HepG2 (cell line): ENCODE measurements at regions not wholly inside any gene's neighbourhood (a gene's known extent, or its start where the extent isn't known, plus 50 kb on each side); places are given as distances from the start of the nearest gene placed in this dataset.
A peak's percentile ranks its signal among the peaks of the same experiment; 100 is the strongest.

Experiments used
- ELF3 ChIP-seq: IDR thresholded peaks from 2 replicates; pipeline ENCODE4 v1.6.1; 2016; ENCODE audit warnings: missing genetic modification reagents, missing compliant biosample characterization
- SP1 ChIP-seq, 2 experiments: fragments of 450-650 bp in 1 of 2; sonication (generic) in 1 of 2; formaldehyde crosslinking in 1 of 2; IDR thresholded peaks; 2 replicates each; pipeline versions ENCODE4 v1.4.0 to v1.6.1; 2016 to 2020; ENCODE audit warnings: missing genetic modification reagents in 1 of 2
- TRIM24 ChIP-seq: sonication (generic); formaldehyde crosslinking; IDR thresholded peaks from 2 replicates; pipeline ENCODE4 v1.8.0; 2022; ENCODE audit warnings: mild to moderate bottlenecking, missing genetic modification reagents
- ZBTB20 ChIP-seq: sonication (generic); formaldehyde crosslinking; IDR thresholded peaks from 2 replicates; pipeline ENCODE4 v1.8.1; 2023; ENCODE audit warnings: missing genetic modification reagents, low read depth, mild to moderate bottlenecking, borderline replicate concordance
- ZFP1 ChIP-seq: IDR thresholded peaks from 2 replicates; pipeline ENCODE4 v1.6.1; 2016
- ZKSCAN1 ChIP-seq: fragments of 150-350 bp; IDR thresholded peaks from 2 replicates; pipeline ENCODE4 v1.6.1; 2014; ENCODE audit warnings: low read length
- ZNF274 ChIP-seq: sonication (generic); formaldehyde crosslinking; IDR thresholded peaks from 2 replicates; pipeline ENCODE4 v1.5.1; 2020; ENCODE audit warnings: mild to moderate bottlenecking, missing genetic modification reagents
- ZNF451 ChIP-seq: sonication (generic); formaldehyde crosslinking; IDR thresholded peaks from 2 replicates; pipeline ENCODE4 v1.5.0; 2020; ENCODE audit warnings: mild to moderate bottlenecking, missing genetic modification reagents
- ZNF713 ChIP-seq: sonication (generic); formaldehyde crosslinking; IDR thresholded peaks from 2 replicates; pipeline ENCODE4 v1.4.0; 2020; ENCODE audit warnings: mild to moderate bottlenecking, missing genetic modification reagents
- ZNF720 ChIP-seq: sonication (generic); formaldehyde crosslinking; IDR thresholded peaks from 2 replicates; pipeline ENCODE4 v1.4.0; 2020; ENCODE audit warnings: missing genetic modification reagents
- ZNF766 ChIP-seq: sonication (generic); formaldehyde crosslinking; IDR thresholded peaks from 2 replicates; pipeline ENCODE4 v1.5.0; 2020; ENCODE audit warnings: missing genetic modification reagents, borderline replicate concordance
- TF ChIP-seq, protein P1 (sequence below): sonication (generic); formaldehyde crosslinking; IDR thresholded peaks from 2 replicates; pipeline ENCODE4 v1.8.0; 2022; ENCODE audit warnings: missing genetic modification reagents, mild to moderate bottlenecking, borderline replicate concordance
- TF ChIP-seq, protein P2 (sequence below): sonication (generic); formaldehyde crosslinking; IDR thresholded peaks from 2 replicates; pipeline ENCODE4 v1.4.0; 2020; ENCODE audit warnings: missing genetic modification reagents, borderline replicate concordance
- TF ChIP-seq, protein P3 (sequence below): sonication (generic); formaldehyde crosslinking; IDR thresholded peaks from 2 replicates; pipeline ENCODE4 v1.5.1; 2020; ENCODE audit warnings: mild to moderate bottlenecking, missing genetic modification reagents, moderate library complexity
- TF ChIP-seq, protein P4 (sequence below): sonication (generic); formaldehyde crosslinking; IDR thresholded peaks from 2 replicates; pipeline ENCODE4 v1.8.0; 2022; ENCODE audit warnings: mild to moderate bottlenecking, missing genetic modification reagents, borderline replicate concordance
- TF ChIP-seq, protein P5 (sequence below): sonication (generic); formaldehyde crosslinking; IDR thresholded peaks from 2 replicates; pipeline ENCODE4 v1.4.0; 2020; ENCODE audit warnings: mild to moderate bottlenecking, low read depth, missing genetic modification reagents
- TF ChIP-seq, protein P6 (sequence below): sonication (generic); formaldehyde crosslinking; IDR thresholded peaks from 2 replicates; pipeline ENCODE4 v1.5.1; 2020; ENCODE audit warnings: missing genetic modification reagents, mild to moderate bottlenecking, borderline replicate concordance

DNA sequence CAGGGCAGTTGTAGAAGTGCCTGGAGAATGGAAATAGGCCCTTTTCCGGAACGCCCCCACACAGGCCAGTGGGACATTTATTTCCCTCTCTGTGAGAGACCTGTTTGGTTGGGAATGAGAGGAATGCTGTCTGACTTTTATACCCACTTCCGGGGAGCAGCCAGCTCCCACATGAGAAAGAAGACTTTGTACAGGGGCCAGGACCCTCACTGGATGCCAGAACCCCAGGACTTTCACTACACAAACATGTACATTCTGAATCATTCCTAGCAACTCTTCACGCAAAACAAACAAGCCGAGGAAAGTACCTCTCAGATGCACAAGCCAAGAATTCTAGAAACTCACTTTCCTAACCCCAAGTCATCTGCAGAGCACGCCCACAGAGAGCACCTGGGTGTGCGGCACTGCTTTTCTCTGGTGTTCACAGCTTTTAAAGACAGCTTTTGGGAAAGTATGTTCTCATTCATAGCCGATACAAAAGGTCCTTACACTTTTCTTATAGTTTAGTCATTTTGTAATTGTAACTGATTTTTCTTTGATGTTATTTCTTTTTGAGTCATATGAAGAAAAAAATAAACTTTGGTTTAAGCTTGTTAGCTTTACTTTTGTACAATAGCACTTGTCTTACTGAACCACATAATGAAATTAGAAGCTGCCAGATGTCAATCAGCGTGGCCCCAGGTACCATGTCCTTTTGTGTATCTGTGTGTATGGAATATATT lies 856.1 kb upstream of the ID2 start (continued):
- TF ChIP-seq, protein P1, sequence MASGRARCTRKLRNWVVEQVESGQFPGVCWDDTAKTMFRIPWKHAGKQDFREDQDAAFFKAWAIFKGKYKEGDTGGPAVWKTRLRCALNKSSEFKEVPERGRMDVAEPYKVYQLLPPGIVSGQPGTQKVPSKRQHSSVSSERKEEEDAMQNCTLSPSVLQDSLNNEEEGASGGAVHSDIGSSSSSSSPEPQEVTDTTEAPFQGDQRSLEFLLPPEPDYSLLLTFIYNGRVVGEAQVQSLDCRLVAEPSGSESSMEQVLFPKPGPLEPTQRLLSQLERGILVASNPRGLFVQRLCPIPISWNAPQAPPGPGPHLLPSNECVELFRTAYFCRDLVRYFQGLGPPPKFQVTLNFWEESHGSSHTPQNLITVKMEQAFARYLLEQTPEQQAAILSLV (CRISPR knock-in tag): no peak
- TF ChIP-seq, protein P2, sequence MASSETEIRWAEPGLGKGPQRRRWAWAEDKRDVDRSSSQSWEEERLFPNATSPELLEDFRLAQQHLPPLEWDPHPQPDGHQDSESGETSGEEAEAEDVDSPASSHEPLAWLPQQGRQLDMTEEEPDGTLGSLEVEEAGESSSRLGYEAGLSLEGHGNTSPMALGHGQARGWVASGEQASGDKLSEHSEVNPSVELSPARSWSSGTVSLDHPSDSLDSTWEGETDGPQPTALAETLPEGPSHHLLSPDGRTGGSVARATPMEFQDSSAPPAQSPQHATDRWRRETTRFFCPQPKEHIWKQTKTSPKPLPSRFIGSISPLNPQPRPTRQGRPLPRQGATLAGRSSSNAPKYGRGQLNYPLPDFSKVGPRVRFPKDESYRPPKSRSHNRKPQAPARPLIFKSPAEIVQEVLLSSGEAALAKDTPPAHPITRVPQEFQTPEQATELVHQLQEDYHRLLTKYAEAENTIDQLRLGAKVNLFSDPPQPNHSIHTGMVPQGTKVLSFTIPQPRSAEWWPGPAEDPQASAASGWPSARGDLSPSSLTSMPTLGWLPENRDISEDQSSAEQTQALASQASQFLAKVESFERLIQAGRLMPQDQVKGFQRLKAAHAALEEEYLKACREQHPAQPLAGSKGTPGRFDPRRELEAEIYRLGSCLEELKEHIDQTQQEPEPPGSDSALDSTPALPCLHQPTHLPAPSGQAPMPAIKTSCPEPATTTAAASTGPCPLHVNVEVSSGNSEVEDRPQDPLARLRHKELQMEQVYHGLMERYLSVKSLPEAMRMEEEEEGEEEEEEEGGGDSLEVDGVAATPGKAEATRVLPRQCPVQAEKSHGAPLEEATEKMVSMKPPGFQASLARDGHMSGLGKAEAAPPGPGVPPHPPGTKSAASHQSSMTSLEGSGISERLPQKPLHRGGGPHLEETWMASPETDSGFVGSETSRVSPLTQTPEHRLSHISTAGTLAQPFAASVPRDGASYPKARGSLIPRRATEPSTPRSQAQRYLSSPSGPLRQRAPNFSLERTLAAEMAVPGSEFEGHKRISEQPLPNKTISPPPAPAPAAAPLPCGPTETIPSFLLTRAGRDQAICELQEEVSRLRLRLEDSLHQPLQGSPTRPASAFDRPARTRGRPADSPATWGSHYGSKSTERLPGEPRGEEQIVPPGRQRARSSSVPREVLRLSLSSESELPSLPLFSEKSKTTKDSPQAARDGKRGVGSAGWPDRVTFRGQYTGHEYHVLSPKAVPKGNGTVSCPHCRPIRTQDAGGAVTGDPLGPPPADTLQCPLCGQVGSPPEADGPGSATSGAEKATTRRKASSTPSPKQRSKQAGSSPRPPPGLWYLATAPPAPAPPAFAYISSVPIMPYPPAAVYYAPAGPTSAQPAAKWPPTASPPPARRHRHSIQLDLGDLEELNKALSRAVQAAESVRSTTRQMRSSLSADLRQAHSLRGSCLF (CRISPR knock-in tag): no peak
- no peak for TF ChIP-seq ZKSCAN1
- TF ChIP-seq ZNF274 (CRISPR knock-in tag): no peak
- no peak for TF ChIP-seq ZBTB20
- TF ChIP-seq ZNF720: no peak
- TF ChIP-seq ZNF451 (CRISPR knock-in tag): no peak
- no peak for TF ChIP-seq ZNF766
- TF ChIP-seq, protein P3, sequence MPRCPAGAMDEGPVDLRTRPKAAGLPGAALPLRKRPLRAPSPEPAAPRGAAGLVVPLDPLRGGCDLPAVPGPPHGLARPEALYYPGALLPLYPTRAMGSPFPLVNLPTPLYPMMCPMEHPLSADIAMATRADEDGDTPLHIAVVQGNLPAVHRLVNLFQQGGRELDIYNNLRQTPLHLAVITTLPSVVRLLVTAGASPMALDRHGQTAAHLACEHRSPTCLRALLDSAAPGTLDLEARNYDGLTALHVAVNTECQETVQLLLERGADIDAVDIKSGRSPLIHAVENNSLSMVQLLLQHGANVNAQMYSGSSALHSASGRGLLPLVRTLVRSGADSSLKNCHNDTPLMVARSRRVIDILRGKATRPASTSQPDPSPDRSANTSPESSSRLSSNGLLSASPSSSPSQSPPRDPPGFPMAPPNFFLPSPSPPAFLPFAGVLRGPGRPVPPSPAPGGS (CRISPR knock-in tag): no peak
- TF ChIP-seq, protein P4, sequence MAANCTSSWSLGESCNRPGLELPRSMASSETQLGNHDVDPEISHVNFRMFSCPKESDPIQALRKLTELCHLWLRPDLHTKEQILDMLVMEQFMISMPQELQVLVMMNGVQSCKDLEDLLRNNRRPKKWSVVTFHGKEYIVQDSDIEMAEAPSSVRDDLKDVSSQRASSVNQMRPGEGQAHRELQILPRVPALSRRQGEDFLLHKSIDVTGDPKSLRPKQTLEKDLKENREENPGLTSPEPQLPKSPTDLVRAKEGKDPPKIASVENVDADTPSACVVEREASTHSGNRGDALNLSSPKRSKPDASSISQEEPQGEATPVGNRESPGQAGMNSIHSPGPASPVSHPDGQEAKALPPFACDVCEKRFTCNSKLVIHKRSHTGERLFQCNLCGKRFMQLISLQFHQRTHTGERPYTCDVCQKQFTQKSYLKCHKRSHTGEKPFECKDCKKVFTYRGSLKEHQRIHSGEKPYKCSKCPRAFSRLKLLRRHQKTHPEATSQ (CRISPR knock-in tag): no peak
- no peak for TF ChIP-seq SP1 (IDR thresholded peaks at IDR 0.05)
- TF ChIP-seq SP1 (CRISPR knock-in tag; IDR thresholded peaks at IDR 0.05): no peak
- TF ChIP-seq TRIM24 (CRISPR knock-in tag): no peak
- TF ChIP-seq ZFP1 (CRISPR knock-in tag): peak; percentile 78; the same call in 1 of the 2 replicates
- TF ChIP-seq, protein P5, sequence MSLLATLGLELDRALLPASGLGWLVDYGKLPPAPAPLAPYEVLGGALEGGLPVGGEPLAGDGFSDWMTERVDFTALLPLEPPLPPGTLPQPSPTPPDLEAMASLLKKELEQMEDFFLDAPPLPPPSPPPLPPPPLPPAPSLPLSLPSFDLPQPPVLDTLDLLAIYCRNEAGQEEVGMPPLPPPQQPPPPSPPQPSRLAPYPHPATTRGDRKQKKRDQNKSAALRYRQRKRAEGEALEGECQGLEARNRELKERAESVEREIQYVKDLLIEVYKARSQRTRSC: no peak
- TF ChIP-seq, protein P6, sequence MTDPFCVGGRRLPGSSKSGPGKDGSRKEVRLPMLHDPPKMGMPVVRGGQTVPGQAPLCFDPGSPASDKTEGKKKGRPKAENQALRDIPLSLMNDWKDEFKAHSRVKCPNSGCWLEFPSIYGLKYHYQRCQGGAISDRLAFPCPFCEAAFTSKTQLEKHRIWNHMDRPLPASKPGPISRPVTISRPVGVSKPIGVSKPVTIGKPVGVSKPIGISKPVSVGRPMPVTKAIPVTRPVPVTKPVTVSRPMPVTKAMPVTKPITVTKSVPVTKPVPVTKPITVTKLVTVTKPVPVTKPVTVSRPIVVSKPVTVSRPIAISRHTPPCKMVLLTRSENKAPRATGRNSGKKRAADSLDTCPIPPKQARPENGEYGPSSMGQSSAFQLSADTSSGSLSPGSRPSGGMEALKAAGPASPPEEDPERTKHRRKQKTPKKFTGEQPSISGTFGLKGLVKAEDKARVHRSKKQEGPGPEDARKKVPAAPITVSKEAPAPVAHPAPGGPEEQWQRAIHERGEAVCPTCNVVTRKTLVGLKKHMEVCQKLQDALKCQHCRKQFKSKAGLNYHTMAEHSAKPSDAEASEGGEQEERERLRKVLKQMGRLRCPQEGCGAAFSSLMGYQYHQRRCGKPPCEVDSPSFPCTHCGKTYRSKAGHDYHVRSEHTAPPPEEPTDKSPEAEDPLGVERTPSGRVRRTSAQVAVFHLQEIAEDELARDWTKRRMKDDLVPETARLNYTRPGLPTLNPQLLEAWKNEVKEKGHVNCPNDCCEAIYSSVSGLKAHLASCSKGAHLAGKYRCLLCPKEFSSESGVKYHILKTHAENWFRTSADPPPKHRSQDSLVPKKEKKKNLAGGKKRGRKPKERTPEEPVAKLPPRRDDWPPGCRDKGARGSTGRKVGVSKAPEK: no peak
- TF ChIP-seq ELF3 (CRISPR knock-in tag): peak; percentile 57
- no peak for TF ChIP-seq ZNF713 (CRISPR knock-in tag)
